Esophagus squamous epithelium (tissue), 4 donors: ENCODE measurements at regions not wholly inside any gene's neighbourhood (a gene's known extent, or its start where the extent isn't known, plus 50 kb on each side); places are given as distances from the start of the nearest gene placed in this dataset.

ENCODE experiments used
- POLR2A ChIP-seq, 4 donors: fragments of 450-650 bp; IDR thresholded peaks; one replicate each; pipeline ENCODE4 v1.6.1; 2017; ENCODE audit warnings: antibody characterized with exemption in 4 of 4, mild to moderate bottlenecking in 4 of 4, moderate library complexity in 3 of 4
- TF ChIP-seq, protein P1 (sequence below), 6 experiments: fragments of 450-650 bp in 4 of 6; fragments of 200-600 bp in 2 of 6; sonication (generic) in 2 of 6; IDR thresholded peaks; one replicate each; pipeline ENCODE4 v1.5.1; 2016 to 2019; ENCODE audit warnings: antibody characterized with exemption in 6 of 6, mild to moderate bottlenecking in 4 of 6, moderate library complexity in 4 of 6

DNA sequence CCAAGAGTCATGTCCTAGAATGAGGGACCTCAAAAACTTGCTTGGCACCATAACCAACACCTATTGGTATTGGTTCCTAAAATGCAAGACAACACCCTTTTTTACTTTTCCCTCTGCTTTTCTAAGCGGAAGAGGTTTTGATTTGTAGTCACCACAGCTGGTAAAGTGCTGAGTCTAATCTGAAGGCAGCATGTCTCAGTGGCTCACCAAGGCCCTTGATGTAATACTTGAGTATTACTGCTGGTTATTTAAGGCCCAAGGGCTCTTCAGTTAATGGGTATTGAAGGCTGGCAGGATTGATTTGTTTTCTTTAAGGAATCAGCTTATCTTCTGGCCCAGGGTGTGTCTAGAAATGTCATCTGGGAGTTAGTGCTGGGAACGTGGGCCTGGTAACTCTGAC lies 735.1 kb downstream of the GLUD2 start:
- TF ChIP-seq POLR2A (IDR thresholded peaks at IDR 0.05), result no peak
- TF ChIP-seq, protein P1, sequence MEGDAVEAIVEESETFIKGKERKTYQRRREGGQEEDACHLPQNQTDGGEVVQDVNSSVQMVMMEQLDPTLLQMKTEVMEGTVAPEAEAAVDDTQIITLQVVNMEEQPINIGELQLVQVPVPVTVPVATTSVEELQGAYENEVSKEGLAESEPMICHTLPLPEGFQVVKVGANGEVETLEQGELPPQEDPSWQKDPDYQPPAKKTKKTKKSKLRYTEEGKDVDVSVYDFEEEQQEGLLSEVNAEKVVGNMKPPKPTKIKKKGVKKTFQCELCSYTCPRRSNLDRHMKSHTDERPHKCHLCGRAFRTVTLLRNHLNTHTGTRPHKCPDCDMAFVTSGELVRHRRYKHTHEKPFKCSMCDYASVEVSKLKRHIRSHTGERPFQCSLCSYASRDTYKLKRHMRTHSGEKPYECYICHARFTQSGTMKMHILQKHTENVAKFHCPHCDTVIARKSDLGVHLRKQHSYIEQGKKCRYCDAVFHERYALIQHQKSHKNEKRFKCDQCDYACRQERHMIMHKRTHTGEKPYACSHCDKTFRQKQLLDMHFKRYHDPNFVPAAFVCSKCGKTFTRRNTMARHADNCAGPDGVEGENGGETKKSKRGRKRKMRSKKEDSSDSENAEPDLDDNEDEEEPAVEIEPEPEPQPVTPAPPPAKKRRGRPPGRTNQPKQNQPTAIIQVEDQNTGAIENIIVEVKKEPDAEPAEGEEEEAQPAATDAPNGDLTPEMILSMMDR (IDR thresholded peaks at IDR 0.05), result no peak
